ENCODE measurements at regions not wholly inside any gene's neighbourhood (a gene's known extent, or its start where the extent isn't known, plus 50 kb on each side); places are given as distances from the start of the nearest gene placed in this dataset.

GRCh38 chr16:5468488-5468887, 370.9 kb upstream of the EEF2KMT start:
- no peak for DNase-seq (ENCODE audit: extremely low spot score in 2 of 2)
- intact Hi-C loops (cut with DNase I): no loop called here
- Histone ChIP-seq H3K27ac (no peak overlapping the region), H3K4me1 (no peaks in the 10 kb centered on the region), H3K9me3 (no peaks in the 10 kb centered on the region), H3K4me3 (no peak overlapping the region), H3K27me3 (no peaks in the 10 kb centered on the region), H3K36me3 (no peaks in the 10 kb centered on the region)
- no peak for TF ChIP-seq POLR2AphosphoS5 (IDR thresholded peaks at IDR 0.05; ENCODE audit: insufficient read depth in 1 of 2, low read depth in 1 of 2)
- no peak for TF ChIP-seq POLR2A (IDR thresholded peaks at IDR 0.05)
- TF ChIP-seq CTCF (IDR thresholded peaks at IDR 0.05): no peak

GRCh38 chr16:5467552-5467951, 370.0 kb upstream of the EEF2KMT start:
- TF ChIP-seq POLR2AphosphoS5 (IDR thresholded peaks at IDR 0.05; ENCODE audit: insufficient read depth in 1 of 2, low read depth in 1 of 2): no peak
- TF ChIP-seq CTCF (IDR thresholded peaks at IDR 0.05): no peak
- no peak for TF ChIP-seq POLR2A (IDR thresholded peaks at IDR 0.05)
- no peaks in the 10 kb centered on the region for H3K27me3 ChIP-seq
- DNase-seq (ENCODE audit: extremely low spot score in 2 of 2): no peak
- H3K9me3 ChIP-seq: no peaks in the 10 kb centered on the region
- intact Hi-C loops (cut with DNase I): no loop called here
- H3K36me3 ChIP-seq: no peaks in the 10 kb centered on the region
- H3K27ac ChIP-seq: no peak overlapping the region
- H3K4me3 ChIP-seq: no peak overlapping the region
- H3K4me1 ChIP-seq: no peaks in the 10 kb centered on the region

- DNase-seq (ENCODE audit: extremely low spot score in 2 of 2): no peak
- no peaks in the 10 kb centered on the region for H3K4me1 ChIP-seq
- H3K4me3 ChIP-seq: no peak overlapping the region
- H3K36me3 ChIP-seq: no peaks in the 10 kb centered on the region
- no peaks in the 10 kb centered on the region for H3K9me3 ChIP-seq
- H3K27me3 ChIP-seq: no peaks in the 10 kb centered on the region
- no peak overlapping the region for H3K27ac ChIP-seq
- TF ChIP-seq CTCF (IDR thresholded peaks at IDR 0.05): no peak
- no peak for TF ChIP-seq POLR2A (IDR thresholded peaks at IDR 0.05)
- TF ChIP-seq POLR2AphosphoS5 (IDR thresholded peaks at IDR 0.05; ENCODE audit: insufficient read depth in 1 of 2, low read depth in 1 of 2): no peak
- intact Hi-C loops (cut with DNase I): no loop called here
Measured at GRCh38 chr16:5466551-5466950, 369.0 kb upstream of the EEF2KMT start.

- intact Hi-C loops (cut with DNase I): no loop called here
- H3K27ac ChIP-seq: no peak overlapping the region
- no peaks in the 10 kb centered on the region for H3K9me3 ChIP-seq
- H3K27me3 ChIP-seq: no peaks in the 10 kb centered on the region
- H3K4me1 ChIP-seq: no peaks in the 10 kb centered on the region
- no peak for TF ChIP-seq CTCF (IDR thresholded peaks at IDR 0.05)
- no peak for TF ChIP-seq POLR2AphosphoS5 (IDR thresholded peaks at IDR 0.05; ENCODE audit: insufficient read depth in 1 of 2, low read depth in 1 of 2)
- TF ChIP-seq POLR2A (IDR thresholded peaks at IDR 0.05): no peak
- no peaks in the 10 kb centered on the region for H3K36me3 ChIP-seq
- DNase-seq (ENCODE audit: extremely low spot score in 2 of 2): no peak
- H3K4me3 ChIP-seq: no peak overlapping the region
Measured at GRCh38 chr16:5465714-5466113, 368.1 kb upstream of the EEF2KMT start.

- no peaks in the 10 kb centered on the region for H3K27me3 ChIP-seq
- TF ChIP-seq CTCF (IDR thresholded peaks at IDR 0.05) (no peak), POLR2A (IDR thresholded peaks at IDR 0.05) (no peak)
- intact Hi-C loops (cut with DNase I): no loop called here
- H3K4me1 ChIP-seq: no peaks in the 10 kb centered on the region
- no peaks in the 10 kb centered on the region for H3K9me3 ChIP-seq
- DNase-seq (ENCODE audit: extremely low spot score in 2 of 2): no peak
- no peak overlapping the region for H3K4me3 ChIP-seq
- no peaks in the 10 kb centered on the region for H3K36me3 ChIP-seq
- H3K27ac ChIP-seq: no peak overlapping the region
Measured at GRCh38 chr16:5463820-5464219, 366.2 kb upstream of the EEF2KMT start.

Data from vagina (tissue), 2 donors.